GM18505 (cell line): ENCODE measurements at regions not wholly inside any gene's neighbourhood (a gene's known extent, or its start where the extent isn't known, plus 50 kb on each side); places are given as distances from the start of the nearest gene placed in this dataset.

Source experiments
- ATAC-seq: cut with Tn5 transposase; IDR thresholded peaks from one replicate; pipeline ENCODE4 v1.9.1; 2021; ENCODE audit not compliant: unreplicated experiment
- POLR2A ChIP-seq: IDR thresholded peaks from 4 replicates; pipeline ENCODE4 v1.6.1; 2011; ENCODE audit warnings: borderline replicate concordance; ENCODE audit not compliant: insufficient read depth, insufficient read length; ENCODE audit errors: extremely low read depth

DNA sequence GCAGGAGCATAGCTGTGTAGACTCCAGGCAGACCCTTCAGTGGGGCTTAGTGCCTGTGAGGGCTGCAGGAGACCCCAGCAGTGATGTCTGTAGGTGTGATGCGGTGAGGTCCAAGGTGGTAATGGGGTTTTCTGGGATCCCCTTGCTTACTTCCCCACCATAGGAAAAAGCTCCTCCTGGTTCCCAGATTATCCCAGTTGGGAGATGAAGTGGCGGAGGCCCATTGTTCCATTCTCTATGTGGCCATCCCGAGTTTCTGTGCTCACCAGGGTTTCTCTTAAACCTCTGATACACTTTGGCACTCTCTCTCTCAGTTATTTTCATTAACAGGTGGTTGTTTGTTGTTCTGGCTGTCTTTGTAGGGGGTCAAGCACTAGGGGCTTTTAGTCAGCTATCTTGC is 146.7 kb upstream of the IGF1R start:
- TF ChIP-seq POLR2A, result no peak

DNA sequence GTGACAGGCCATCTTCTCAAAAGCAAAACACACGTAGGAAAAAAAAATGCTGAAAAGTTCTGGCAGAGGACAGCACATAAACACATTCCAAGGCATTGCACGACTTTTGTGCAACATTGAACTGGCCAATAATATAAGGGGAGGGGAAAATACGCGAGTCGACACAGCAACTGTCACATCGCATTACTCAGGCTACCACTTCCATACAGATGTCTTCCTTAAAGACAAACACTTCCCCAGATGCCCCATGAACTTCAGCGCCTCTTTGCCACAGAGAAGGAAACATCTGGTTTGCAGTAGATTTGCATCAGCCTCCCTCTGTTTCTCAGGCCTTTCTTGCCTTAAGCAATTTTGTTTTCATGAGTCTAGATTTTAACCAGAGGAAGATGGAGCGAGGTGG is 144.4 kb upstream of the IGF1R start:
- no peak for ATAC-seq
- no peak for TF ChIP-seq POLR2A

More for the DNA sequence above, 146.7 kb upstream of the IGF1R start:
- no peak for ATAC-seq

DNA sequence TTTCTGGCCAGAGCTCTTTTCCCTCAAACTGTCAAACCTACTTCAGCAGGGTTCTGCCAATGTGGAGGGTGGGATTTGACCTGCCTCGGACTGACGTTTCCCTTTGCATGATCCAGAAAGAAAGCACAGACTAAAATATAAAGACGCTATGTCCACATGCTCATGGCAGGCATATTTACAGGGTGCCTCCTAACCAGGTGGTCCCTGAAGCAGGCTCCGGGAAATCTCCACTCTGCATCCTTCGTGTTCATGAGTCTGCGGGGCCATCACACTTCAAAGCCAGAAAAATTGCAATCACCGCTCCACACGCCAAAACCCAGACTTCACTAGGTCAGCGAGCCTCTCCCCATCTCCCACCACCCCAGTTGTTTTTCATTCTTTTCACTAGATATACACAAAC is 143.3 kb upstream of the IGF1R start:
- TF ChIP-seq POLR2A, result no peak
- no peak for ATAC-seq

DNA sequence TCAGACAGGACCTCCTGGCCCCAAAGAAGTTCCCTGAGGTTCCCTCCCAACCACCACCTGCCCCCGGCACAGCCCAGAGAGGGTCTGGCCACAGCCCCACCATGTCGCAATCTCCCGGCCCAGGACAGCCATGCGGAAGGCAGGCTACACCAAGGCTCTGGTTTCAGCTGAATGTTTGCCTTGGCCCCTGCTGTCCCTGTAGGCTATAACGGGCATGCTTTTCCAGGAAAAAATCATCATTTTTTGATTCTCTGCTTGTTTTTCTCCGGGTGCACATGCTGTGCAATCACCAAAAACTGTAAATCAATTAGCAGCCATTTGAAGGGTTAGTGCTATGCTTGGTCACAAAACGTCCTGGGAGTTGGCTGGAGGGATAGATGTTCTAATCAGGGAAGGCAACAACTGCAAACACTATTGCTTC is 142.7 kb upstream of the IGF1R start:
- ATAC-seq, result no peak
- no peak for TF ChIP-seq POLR2A

DNA sequence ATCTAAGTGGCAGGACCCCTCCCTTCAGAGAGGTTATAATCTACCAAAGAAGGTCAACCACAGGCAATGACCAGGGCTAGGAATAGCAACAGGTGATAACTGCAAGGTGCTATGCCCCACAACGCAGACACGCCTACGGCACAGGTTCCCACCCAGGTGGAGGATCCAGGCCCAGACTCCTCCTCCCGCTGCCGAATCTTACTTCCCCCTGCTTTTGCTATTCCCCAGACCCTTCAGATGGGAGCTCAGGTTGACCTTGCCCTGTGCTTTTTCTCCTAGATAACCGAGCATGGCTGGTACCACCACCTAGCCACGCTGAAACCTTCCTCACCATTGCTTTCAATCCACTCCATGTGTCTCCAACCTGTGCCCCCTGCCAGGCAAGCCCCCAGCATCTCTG is 142.2 kb upstream of the IGF1R start:
- TF ChIP-seq POLR2A, result no peak
- ATAC-seq, result no peak

DNA sequence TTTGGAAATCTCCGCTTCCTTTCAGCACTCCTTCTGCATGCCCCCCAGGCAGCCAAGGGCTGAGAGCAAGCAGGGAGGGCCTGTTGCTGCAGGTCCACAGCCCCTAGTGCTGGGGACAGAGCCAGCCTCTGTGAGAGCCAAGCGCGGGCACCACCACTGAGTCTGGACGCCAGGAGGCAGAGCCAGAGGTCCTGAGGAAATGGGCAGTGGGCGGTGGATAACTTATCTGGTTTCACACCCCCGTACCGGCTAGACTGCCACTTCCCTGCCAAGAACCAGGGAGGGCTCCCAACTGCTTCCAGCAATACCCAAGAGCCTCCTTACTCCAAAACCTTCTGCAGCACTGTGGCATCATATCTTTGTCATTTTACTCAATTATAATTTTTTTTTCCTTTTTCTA is 141.6 kb upstream of the IGF1R start:
- no peak for ATAC-seq
- no peak for TF ChIP-seq POLR2A

DNA sequence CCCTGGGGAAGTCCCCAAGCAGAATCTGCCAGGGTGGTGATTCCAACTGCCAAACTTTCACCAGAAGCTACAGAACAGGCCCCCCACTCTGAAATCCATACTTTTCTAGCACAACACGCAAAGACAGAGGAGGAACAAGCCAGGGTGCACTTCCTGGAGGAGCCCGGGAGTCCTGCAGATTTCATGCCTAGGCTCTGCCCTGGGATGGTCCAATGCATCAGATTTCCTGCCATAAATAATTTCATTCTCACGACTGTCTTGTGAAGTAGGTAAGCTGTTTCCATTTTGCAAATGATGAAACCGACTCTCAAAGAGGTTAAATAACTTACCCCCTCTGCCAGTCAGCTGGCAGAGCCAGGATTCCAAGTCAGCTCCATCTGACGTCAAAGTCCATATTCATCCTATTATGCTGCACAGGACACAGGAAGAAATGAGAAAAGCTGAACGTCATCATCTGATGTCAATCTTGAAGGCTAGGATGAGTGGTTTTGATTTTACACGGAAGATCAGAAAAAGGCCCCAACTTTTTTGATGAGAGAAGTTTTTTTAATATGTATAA is 134.8 kb upstream of the IGF1R start:
- no peak for TF ChIP-seq POLR2A
- ATAC-seq, result no peak

DNA sequence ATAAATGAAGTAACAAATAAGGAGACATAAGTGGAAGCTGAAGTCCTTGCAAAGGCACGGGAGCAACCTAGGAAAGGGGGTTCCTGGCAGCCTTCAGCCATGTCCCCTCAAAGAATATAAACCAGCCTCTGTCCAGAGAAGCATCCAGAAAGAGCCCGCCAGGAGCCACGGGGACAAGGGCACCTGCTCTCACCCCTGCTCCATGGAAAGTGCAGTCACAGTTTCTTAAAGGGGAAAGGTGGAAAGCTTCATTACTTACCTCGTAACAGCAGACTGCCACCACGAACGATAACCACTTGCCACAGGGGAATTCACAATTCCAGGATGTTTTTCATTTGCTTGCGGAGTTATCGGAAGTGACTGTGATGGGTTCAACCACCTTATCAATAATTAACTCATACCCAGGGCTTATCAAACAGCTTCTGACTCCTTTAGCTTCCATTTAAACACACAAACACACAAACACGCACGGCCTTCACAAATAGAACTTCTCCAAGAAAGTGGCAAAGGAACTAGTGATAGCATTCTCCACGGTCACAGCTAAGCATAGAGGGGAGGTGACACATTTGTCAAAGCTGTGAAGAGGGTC is 134.2 kb upstream of the IGF1R start:
- no peak for ATAC-seq
- TF ChIP-seq POLR2A, result no peak

DNA sequence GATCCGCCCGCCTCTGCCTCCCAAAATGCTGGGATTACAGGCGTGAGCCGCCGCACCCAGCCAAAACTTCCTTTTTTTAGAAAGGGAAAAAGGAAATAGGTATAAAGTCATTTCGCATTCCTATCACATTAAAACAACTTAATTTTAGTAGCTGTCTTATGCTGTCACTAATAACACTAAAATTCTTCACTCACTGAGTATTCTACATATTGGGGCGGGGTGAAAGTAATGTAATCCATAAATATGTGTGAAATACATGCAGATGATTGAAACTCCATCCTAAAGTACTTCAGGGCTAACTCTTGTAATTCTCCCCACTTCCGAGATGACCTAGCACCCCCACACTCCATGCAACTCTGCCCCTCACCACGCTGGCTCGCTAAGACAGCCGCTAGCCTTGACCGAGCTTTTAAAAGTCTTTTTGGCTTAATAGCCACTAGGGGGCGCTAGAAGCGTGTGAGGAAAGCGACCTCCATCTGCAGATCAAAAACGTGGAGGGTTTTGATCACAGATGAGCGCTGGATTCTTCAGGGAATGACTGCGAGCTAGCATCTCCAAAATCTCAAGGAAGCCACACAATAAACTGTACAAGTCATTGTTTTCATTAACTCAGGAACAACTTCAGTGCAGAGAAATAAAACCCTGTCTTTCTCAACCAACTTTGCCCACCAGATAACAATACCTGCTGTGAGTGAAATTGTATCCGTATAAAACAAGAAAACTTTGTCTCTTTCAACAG is 129.3 kb upstream of the IGF1R start:
- no peak for TF ChIP-seq POLR2A

DNA sequence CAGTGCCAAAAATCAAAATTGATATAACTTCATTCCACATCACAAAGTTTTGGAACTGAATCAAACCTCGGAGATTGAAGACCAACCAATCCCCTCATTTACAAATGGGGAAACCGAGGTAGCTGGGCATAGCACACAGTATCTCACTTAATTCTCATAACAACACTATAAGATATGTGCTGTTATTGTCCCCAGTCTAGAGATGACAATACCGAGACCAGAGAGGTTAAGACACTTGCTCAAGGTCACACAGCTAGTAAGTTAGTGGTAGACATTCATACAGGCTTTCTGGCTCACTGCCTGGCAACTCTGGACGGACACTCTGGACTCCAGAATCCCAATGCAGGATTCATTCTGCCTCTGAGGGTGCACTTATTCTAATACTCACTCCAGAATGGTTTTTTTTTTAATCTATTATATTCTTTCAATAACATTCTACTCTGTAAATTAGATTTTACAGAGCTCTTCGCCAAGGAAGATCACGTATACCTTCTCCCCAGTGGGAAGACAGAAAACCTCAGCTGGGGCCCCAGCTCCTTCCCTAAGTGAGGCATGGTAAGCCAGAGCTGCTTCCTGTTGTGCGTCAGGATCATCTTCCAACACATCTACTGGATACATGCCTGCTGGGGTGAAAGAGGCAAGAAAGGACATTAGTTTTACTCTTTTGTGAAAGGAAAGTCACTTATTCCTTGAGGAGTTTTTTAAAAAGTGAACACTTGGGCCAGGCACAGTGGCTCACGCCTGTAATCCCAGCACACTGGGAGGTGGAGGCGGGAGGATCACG is 128.4 kb upstream of the IGF1R start:
- no peak for ATAC-seq

More for the DNA sequence above, 129.3 kb upstream of the IGF1R start:
- no peak for ATAC-seq

DNA sequence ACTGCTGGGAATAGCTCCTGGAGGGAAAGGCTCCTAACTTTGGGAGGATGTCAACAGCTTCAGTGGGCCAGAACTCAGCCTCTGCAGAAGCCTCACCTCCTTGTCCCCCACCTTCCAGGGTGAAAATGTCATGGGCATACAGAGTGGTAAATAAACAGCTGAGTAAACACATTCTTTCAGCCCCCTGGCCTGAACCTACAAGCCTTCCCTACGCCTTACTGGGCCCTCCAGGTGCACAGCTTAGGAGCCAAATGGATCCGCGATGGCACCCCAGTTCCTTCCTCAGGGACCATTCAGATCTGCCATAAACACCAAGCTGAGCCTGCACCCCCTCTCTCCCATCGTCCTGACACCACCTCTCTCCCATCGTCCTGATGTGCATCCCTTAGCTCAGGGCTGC is 126.2 kb upstream of the IGF1R start:
- ATAC-seq, result no peak
- no peak for TF ChIP-seq POLR2A

More for the DNA sequence above, 128.4 kb upstream of the IGF1R start:
- no peak for TF ChIP-seq POLR2A

DNA sequence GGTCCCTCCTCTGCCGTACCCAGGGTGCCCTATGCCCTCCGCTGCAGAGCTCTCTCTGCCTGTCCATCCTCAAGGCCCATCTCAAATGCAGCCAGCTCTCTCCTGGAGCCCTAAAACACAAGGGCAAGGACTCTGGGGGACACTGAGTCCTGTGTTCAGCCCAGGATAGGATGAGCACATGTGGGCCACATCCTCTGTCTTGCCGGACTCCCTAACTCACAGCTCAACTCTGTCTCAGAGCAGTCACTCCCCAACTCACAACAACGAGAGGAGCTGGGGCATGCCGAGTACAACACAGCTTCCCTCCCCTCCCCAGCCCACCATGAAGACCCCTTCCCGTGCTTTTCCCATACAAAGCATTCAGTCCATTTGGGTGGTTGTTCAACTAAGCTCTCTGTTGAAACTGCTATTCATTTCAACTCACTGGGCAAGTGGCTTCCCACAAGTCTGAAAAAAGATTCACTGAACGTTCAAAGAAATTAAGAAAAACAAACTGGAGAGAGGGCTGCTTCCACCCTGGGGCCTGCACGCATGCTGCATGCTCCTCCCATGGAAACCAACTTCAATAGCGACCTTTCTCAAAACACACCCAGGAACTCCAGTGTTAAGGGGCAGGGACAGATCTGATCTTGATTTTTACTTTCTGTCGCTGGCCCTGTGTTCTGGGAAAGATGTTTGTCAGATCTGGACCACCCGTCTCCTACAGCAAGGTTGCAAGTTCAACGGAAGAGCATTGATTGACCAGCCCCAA is 124.3 kb upstream of the IGF1R start:
- no peak for TF ChIP-seq POLR2A
- ATAC-seq, result no peak
